Endothelial cell of umbilical vein (primary cell): ENCODE measurements at regions not wholly inside any gene's neighbourhood (a gene's known extent, or its start where the extent isn't known, plus 50 kb on each side); places are given as distances from the start of the nearest gene placed in this dataset.

Experiments
- JUN ChIP-seq: IDR thresholded peaks from 2 replicates; pipeline ENCODE4 v1.6.1; 2011; ENCODE audit warnings: borderline replicate concordance, low read depth; ENCODE audit not compliant: insufficient read length, insufficient read depth
- POLR2A ChIP-seq: IDR thresholded peaks from 2 replicates; pipeline ENCODE4 v1.6.1; 2012; ENCODE audit warnings: low read depth, mild to moderate bottlenecking, control low read depth, low read length

- TF ChIP-seq POLR2A (no peak), JUN (no peak)
Measured at GRCh38 chr10:33841678-33842077, 507.2 kb upstream of the NRP1 start.
